ENCODE measurements at regions not wholly inside any gene's neighbourhood (a gene's known extent, or its start where the extent isn't known, plus 50 kb on each side); places are given as distances from the start of the nearest gene placed in this dataset.
"Not testable (repeated sequence)": the region's sequence is repeated elsewhere in the genome, so short reads cannot be mapped to it uniquely, and the experiment has no call there.

DNA sequence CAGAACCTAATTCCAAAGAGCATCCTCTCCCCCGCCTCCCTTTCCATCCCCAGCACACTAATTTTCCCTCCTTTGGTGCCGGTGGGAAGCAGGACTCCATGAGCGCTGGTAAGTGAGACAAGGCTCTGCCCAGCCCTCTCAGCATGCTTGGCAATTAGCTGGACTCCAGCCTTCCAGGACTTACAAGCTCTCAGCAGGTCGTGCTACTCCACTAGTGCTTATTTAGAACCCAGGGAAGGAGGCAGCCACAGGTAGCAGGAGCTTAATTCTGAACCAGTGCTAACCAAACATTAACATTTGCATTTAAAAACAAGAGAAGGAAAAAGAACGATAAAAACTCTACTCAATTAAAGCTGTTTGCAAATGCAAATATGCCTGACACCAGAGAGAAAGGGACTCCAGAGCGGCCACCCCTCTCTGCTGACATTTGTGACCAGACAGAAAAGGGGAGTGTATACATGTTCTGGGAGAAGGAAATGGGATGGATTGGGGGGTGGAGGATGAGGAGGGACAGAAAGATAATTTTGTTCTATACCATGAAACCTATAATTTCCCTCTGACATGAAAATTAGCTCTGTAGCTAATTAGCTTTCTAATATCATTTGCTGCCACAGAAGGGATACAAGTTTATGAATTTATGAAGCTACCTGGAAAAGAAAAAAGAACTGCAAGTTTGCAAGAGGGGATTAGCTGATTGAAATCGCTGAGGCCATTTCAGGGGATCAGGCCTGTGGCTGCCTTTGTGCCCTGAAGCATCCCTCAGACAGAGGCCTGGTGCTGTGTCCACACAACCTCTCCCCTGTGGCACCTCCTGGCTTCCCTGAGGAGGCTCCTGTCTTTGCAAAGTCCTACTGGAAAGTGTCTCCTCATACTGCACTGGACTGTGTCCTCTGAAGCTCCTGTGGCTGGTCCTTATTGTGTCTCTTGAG is 266.3 kb downstream of the SEC61B start:
- no peak for DNase-seq

DNA sequence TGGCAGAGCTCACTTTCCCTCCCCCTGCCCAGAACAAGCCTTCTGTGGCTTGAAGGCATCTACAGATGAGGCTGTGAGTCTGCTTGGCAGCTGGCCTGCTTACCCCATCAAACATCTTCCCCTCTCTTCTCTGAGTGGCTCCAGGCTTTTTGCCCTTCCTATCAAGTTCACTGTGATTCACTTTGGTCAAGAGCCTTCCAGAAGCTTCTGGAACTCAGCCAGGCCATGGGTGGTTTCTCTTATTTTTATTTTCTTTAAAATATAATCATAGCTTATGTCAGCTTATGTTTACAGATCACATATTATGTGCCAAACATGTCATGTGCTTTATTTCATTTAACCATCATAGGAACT is 267.0 kb downstream of the SEC61B start:
- no peak for DNase-seq

DNA sequence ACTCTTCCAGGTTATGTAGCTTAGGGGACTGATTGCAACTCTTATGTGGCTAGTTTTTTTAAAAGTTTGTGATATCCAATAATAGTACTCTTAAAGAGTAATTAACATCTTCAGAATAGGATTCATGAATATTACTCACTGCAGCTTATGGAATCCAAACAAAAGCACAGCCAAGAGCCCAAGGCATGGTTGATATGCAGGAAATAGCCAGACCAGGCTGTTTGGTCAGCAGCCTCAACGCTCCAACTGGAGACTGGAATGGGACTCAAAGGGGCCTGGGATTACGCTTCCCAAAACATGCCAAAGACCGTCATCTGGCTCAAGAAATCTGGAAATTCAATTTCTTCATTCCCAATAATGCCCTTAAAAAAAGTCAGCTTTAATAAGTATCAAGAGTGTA is 268.6 kb downstream of the SEC61B start:
- DNase-seq, result no peak

DNA sequence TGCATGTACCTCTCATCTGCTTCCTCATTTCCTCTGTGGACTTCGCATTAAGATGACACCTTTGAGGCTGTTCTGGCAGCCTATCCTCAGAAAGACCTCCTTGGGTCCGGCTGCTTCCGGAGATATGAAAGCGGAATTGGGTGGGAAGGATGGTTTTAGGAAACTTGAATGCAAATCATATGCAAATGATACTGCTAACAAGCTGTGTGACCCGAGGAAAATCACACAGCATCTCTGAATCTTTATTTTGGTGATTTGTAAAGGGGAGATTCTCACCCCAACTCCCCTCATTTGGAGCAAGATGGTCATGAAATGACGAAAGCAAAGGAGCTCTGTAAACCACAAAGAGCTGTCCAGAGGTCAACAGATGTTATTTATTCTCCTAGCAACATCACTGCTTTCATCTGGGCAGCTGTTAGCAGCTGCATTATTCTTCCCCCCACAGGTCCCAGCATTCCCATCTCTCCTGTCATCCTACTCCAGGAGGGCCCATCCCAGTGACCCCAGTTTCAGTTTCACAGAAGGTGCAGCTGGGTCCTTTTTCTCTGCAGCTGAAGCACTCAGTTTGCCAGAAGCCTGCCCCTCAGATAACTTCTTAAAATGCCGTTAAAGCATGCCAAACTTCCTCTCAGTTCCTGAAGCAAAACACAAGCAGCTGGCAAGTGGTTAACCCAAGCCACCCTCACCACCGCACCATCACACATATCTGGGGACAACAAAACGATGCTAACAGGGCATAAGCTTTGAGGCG is 269.5 kb downstream of the SEC61B start:
- DNase-seq, result no peak

DNA sequence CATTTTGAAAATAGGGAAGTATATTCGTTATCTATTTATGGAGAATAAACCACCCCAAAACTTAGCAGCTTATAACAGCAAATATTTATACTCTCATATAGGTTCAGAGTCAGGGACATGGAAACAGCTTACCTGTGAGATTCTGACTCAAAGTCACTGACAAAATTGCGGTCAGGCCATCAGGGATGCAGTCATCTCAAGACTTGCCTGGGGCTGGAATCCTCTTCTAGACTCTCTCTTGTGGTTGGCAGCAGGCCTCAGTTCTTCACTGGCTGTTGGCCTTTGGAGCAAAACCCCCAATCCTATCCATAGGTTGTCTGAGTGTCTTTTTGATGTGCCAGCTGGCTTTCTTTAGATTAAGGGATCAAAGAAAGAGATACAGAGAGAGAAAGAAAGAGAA is 275.6 kb downstream of the SEC61B start:
- no peak for DNase-seq

DNA sequence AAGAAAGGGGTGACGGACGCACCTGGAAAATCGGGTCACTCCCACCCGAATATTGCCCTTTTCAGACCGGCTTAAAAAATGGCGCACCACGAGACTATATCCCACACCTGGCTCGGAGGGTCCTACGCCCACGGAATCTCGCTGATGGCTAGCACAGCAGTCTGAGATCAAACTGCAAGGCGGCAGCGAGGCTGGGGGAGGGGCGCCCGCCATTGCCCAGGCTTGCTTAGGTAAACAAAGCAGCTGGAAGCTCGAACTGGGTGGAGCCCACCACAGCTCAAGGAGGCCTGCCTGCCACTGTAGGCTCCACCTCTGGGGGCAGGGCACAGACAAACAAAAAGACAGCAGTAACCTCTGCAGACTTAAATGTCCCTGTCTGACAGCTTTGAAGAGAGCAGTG is 276.9 kb downstream of the SEC61B start:
- not testable (repeated sequence) for DNase-seq

DNA sequence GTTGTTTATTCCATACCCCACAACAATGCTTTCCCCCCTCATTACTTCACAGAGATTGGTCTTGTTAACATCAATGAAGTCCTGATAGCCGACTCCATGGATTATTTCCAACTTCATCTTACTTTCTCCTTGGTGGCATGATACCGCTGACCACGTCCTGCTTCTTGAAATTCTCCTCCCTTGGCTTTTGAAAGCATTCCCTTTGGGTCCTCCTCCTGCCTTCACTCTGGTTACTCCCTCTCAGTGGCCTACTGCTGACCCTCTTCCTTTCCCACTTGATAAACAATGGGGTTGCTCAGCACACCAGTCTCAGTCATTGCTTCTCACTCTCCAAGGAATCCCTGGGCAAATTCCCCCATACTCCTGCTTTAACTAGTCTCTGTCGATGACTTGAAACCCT is 283.9 kb downstream of the SEC61B start:
- DNase-seq, result no peak

DNA sequence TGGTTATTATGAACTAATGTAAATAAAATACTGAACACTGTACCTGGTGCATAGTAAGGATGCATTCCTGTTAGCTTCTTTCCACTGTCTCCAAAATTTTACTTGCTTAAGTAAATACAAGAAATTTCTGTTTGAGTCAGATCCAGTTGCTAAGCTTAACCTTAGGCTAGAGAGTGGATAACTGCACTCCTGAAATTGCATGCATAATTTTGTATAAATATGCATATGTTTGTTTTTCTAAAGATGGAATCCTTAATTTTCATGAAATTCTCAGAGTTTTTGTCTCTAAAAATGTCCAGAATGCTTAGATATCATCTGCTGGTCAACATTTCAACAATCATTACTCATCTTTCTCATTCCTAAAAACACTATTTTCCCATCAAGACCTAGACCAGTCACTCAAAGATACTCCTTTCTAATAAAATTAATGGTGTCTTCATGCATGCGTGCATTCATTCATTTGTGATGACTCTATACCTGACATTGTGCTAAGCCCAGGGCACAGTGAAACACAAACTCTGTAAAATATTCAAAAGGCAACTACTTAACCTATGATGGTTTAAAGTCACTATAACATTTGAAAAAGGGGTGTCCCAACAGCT is 284.8 kb downstream of the SEC61B start:
- no peak for DNase-seq

DNA sequence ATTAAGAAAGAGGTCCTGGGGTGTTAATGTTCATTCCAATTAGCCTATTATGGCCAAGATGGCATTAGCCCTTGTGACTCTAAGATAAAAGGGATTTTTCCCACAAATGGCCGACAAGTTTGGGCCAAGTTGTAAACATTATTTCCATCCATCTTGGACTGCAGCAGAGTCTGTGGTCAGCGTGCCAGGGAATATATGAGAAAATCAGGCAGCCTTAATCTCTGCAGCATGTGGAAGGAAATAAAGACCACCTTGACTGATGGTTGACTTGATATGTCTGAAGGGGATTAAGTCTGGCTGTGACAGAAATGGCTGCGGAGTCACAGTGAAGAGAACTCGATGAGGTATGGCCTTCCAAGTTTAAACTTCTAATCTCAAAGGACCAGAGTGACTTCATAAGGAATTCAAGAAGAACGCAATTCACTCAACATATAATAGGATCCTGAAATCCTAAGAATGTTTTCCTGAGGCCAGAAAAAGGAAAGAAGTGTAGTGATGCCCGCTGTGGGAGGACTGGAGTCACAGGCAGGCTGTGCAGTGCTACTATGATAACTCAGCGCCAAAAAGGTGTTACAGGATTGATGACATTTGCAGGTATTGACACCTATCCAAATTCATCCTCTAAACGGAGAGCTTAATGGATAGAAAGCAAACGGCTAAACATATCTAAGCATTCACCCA is 287.1 kb downstream of the SEC61B start:
- no peak for DNase-seq

DNA sequence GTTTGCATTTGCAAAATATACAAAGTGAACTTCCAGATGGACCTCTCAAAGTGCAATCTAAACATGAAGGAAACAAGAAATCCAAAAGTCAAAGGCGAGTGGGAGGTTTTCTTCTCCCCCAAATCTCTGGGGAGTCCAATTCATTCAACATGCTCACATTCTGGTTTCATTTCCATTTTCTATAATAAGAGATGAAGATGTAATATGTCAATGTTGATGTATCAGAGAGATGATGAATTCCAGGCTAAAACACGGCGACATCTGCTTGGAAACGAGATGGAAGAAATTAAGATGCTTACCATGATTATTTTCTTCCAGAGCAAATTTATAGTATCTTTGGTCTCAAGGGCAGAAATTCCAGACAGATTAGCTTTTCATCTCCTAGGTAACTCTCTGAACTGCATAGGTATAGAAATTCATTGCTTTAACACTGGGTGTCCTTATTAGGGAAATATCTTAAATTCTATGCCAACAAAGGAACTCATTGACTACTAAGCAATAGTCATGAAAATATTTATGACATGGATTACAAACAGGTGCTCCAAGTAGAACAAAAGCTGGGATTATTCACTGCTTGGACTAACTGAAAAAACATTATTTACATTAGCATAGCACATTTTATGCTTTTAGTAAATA is 287.9 kb downstream of the SEC61B start:
- DNase-seq, result no peak

DNA sequence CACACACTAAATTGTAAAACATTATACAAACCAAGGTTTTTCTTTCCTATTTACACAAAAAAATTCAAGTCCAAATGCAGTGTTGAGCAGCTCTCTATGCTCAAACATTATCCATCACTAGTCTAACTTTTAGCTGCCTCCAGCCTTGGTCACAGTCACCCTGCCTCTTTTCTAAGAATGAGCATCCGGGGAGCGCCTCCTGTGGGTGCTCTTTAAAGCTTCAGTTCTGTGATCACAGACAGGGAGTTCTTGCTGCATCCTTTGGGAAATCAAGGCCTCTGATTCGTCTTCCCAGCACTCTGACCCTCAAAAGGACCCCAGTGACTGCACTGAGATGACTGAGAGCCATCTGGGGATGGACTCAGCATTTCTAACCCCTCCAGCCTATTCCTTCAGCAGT is 289.6 kb downstream of the SEC61B start:
- no peak for DNase-seq

DNA sequence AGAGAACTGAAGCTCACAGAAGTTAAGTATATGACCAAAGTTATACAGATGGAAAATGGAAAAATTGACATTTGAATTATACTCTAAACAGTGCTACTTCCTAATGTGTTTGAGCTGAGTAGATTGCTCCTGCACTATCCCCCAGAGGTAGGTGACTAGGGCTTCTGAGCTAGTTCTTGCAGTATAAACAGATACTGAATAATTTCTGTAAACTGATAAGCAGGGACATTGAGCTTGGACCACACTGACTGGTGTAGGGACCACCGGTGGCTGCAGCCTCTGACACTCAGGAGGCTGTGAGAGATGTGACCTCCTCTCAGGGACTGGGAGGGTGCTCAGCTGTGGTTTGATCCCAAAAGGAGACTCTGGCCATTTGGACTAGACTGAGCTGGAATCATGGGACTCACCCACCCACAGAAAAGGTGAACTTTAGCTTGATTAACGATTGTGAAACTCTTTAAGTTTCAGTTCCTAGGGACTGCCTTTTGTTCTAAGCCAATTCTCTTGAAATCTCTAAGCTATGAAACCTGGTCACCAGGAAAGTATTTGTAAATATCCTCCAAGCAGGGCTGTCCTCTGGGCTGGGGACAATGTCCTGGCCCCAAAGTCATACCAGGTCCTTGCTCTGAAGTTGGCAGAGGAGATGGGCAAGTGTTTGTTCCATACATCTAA is 291.5 kb downstream of the SEC61B start:
- no peak for DNase-seq

DNA sequence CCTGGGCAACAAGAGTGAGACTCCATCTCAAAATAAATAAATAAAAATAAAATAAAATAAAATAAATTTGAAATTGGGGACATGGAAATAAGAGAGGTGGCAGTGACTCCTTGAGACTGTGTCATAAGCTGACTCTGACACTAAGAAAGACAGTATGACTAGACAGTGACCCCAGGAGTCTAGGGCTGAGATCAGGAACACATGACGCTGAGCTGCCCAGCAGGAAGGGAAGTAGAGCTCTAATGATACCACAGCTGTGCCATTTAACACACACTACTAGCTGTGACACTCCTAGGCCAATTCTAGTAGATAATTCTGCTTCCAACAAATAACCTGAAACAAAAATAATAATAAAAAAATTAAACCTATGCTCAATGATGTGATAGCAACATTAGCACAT is 293.0 kb downstream of the SEC61B start:
- DNase-seq, result no peak

DNA sequence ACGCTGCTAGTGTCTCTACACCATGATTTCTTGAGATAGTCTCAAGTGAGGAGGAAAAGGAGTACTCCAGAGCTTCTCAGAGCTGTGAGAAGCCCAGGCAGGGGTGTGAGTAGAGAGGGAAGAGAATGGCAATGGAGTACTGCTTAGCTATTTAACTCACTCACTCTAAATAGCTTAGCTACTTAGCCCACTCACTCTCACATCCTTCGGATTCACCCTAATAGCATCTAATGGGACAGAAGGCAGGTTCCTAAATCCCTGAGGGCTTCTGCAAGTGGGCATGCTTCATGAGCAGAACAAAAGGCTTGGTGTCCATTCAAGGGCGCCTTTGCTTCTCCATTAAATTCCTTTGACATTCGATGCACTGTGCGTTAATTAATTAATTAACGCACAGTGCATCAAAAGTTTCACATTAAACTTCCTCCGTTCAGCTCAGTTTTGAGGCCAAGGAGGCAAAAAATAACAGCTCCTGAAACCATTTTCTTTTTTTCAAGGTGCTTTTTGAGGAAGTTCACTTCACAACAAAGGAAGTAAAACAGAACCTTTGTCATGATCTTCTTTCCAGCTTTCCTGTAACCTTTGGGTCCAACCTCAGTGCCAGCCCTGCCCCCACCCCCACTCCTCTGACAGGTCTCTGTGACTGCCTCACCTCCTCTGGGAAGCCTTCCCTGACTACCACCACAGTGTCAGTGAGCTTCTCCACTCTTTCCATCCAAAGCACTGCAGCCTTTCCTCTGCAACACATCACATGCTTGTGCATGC is 294.0 kb downstream of the SEC61B start:
- no peak for DNase-seq

DNA sequence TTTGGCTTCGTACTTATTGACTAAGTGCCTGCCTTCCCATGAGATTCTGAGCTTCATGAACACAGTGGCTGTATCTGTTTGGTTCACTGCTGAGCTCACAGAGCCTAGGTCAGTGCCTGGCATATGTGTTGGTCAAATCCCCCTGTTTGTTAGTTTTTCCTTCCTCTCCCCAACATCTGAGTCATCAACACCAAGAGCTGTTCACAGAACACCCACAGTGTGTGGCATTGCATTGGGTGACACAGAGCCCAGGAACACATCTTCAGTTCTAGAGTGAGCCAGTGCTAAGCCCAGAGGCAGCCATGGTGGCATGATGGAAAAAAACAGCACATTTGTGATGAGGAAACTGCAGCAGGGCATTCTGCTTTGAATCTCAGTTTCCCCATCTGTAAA is 294.6 kb downstream of the SEC61B start:
- no peak for DNase-seq

DNA sequence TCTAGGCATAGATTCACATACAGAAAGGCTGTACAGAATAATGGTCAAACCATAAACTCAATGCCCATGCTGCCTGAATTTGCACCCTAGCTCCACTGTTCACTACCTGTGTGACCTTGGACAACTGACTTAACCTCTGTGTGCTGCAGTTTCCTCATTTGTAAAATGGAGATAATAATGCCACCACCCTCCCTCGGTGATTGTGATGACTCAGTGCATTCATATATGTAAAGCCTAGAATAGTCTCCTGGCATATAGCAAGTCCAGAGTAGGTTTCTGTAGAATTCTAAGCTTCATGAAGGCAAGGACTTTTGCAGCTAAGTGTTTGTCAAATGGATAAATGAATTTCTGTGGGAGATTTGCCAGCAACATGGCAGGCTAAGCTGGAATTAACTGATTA is 297.8 kb upstream of the NR4A3 start:
- DNase-seq, result no peak

DNA sequence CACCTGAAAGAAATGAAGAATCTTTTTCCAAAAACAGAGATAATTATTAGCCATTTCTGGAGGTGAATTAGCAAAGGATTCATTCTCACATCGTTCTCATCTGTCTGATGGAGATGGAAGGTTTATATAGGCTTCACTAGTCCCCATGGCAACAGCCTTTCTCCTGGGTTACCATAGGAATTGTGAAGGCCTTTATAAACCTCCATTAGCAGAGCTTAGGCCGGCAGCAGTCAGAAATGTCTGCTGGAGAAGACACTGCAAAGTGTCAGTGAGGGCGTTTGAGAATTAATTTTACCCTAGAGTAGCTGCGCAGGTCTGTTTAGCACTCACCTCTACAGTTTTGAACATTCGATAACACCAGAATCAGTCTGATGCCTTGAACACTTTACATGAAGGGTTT is 290.4 kb upstream of the NR4A3 start:
- no peak for DNase-seq

DNA sequence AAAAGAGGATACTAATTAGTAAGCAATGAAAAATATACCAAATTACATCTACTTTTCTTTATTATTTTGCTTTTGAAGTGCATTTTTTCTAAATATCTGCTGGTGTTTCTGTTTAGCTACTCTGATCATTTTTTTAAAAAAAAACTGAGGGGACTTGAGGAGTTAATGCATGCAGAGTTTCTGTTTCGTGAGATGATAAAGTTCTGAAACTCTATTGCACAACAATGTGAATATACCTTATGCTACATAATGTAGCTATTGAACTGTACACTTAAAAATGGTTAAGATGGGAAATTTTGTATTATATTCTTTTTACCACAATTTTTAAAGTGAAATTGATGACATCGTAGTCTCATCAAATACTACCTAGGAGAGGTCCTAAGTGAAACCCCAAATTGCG is 288.3 kb upstream of the NR4A3 start:
- no peak for DNase-seq

DNA sequence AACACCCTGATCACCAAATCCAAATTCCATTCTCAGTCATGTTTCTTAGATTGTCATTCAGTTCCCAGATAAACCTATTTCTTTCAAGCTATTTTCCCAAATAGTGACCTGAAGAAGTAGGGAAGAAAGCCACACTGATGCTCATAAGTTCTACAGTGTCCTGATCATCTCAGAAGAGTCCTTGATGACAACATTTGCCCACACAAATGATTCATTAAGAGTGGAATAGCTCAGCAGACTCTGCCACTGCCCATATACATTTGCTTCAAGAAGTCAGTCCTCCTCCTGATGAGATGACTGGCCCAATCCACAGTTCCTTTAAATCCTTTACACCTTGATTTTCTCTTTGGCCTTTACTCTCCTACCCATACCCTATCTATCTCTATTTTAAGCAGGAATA is 283.7 kb upstream of the NR4A3 start:
- no peak for DNase-seq

DNA sequence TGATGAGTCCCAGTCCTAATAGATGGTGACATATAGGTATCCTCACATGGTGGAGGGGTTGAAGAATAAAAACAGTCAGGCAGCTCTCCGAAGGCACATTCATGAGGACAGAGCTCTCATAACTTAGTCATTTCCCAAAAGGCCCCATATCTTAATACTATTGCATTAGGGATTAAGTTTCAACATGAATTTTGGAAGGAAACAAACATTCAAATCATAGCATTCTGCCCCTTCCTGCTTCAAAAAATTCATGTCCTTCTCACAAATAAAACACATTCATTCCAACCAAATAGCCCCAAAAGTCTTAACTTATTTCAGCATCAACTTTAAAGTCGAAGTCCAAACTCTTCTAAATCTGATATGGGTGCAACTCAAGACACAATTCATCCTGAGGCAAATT is 277.2 kb upstream of the NR4A3 start:
- no peak for DNase-seq

DNA sequence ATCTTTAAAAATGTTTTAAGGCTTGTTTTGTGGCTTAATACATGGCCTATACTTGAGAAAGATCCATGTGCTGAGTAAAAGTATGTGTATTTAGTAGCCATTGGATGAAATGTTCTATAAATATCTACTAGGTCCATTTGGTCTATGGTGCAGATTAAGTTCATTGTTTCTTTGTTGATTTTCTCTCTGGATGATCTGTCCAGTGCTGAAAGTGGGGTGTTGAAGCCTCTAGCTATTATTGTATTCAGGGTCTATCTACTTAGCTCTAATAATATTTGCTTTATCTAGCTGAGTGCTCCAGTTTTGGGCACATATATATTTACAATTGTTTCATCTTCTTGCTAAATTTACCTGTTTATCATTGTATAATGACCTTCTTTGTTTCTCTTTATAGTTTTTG is 272.2 kb upstream of the NR4A3 start:
- DNase-seq, result no peak

DNA sequence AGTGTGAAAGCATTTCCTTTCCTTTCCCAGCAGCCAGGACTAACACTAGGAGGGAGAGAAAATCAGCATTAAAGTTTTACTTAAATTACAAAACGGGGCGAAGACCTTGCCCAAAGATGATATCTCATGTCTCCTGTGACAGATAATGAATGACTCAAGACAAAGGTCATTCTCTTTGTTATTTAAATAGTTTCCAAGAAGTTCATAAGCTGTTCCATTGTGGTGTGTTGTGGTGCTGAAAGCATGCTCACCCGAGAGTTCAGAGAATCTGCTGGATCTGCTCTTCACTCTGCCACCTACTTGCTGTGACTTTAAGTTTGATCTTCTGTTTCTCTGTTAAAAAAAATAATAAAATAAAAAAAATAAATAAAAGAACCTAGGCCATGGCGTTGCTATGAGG is 265.9 kb upstream of the NR4A3 start:
- DNase-seq, result no peak

All from NCI-H1436 treated with DMSO at 0.1 percent for 48 hours (cell line).